SK-N-SH treated with all-trans-retinoic acid at 6 μM for 48 hours (cell line): ENCODE measurements at regions not wholly inside any gene's neighbourhood (a gene's known extent, or its start where the extent isn't known, plus 50 kb on each side); places are given as distances from the start of the nearest gene placed in this dataset.

Experiments used
- ATAC-seq: fragments of 200-7000 bp; cut with Tn5 transposase; 3 replicates; pipeline ENCODE4 v1.9.1; 2020; ENCODE audit warnings: mild to moderate bottlenecking, moderate library complexity
- ARNTL ChIP-seq: fragments of 450-650 bp; formaldehyde crosslinking; IDR thresholded peaks from 2 replicates; pipeline ENCODE4 v1.5.0; 2020; ENCODE audit warnings: low read depth, mild to moderate bottlenecking, moderate library complexity, borderline replicate concordance
- BACH2 ChIP-seq: fragments of 250-450 bp; sonication (Bioruptor Pico); IDR thresholded peaks from 2 replicates; pipeline ENCODE4 v1.9.0; 2021; ENCODE audit warnings: mild to moderate bottlenecking, borderline replicate concordance
- CSDC2 ChIP-seq: fragments of 250-450 bp; sonication (Bioruptor Pico); IDR thresholded peaks from 2 replicates; pipeline ENCODE4 v1.5.0; 2020; ENCODE audit warnings: mild to moderate bottlenecking, moderate library complexity
- CSRNP3 ChIP-seq: fragments of 250-450 bp; sonication (Bioruptor Pico); IDR thresholded peaks from 2 replicates; pipeline ENCODE4 v1.5.1; 2021; ENCODE audit warnings: mild to moderate bottlenecking, moderate library complexity
- GLIS3 ChIP-seq: fragments of 250-450 bp; sonication (Bioruptor Pico); IDR thresholded peaks from 2 replicates; pipeline ENCODE4 v1.5.0; 2020; ENCODE audit warnings: mild to moderate bottlenecking, moderate library complexity
- ISL1 ChIP-seq: fragments of 250-450 bp; sonication (Bioruptor Pico); IDR thresholded peaks from 2 replicates; pipeline ENCODE4 v2.1.2; 2022; ENCODE audit warnings: mild to moderate bottlenecking, moderate library complexity
- OSR1 ChIP-seq: fragments of 250-450 bp; sonication (Bioruptor Pico); IDR thresholded peaks from 2 replicates; pipeline ENCODE4 v1.8.0; 2022; ENCODE audit warnings: moderate library complexity, mild to moderate bottlenecking, inconsistent platforms
- PATZ1 ChIP-seq: fragments of 250-450 bp; sonication (Bioruptor Pico); IDR thresholded peaks from 2 replicates; pipeline ENCODE4 v1.8.0; 2020; ENCODE audit warnings: mild to moderate bottlenecking, moderate library complexity, borderline replicate concordance
- POU6F1 ChIP-seq: fragments of 250-450 bp; sonication (Bioruptor Pico); IDR thresholded peaks from 2 replicates; pipeline ENCODE4 v1.8.0; 2021; ENCODE audit warnings: low read depth, mild to moderate bottlenecking, moderate library complexity, borderline replicate concordance
- RARB ChIP-seq: fragments of 250-450 bp; sonication (Bioruptor Pico); IDR thresholded peaks from 2 replicates; pipeline ENCODE4 v1.8.0; 2021; ENCODE audit warnings: mild to moderate bottlenecking, moderate library complexity
- SNAI2 ChIP-seq: fragments of 250-450 bp; sonication (Bioruptor Pico); IDR thresholded peaks from 2 replicates; pipeline ENCODE4 v1.5.0; 2020; ENCODE audit warnings: mild to moderate bottlenecking, moderate library complexity
- TOX ChIP-seq: fragments of 250-450 bp; sonication (Bioruptor Pico); IDR thresholded peaks from 2 replicates; pipeline ENCODE4 v1.8.0; 2021; ENCODE audit warnings: mild to moderate bottlenecking, moderate library complexity, borderline replicate concordance
- TSHZ2 ChIP-seq: fragments of 250-450 bp; sonication (Bioruptor Pico); IDR thresholded peaks from 2 replicates; pipeline ENCODE4 v1.5.0; 2020; ENCODE audit warnings: mild to moderate bottlenecking, moderate library complexity
- ZC3H10 ChIP-seq: fragments of 250-450 bp; sonication (Bioruptor Pico); IDR thresholded peaks from 2 replicates; pipeline ENCODE4 v1.5.1; 2021; ENCODE audit warnings: mild to moderate bottlenecking, moderate library complexity
- ZFP3 ChIP-seq: fragments of 250-450 bp; sonication (Bioruptor Pico); IDR thresholded peaks from 2 replicates; pipeline ENCODE4 v1.5.0; 2020; ENCODE audit warnings: mild to moderate bottlenecking, moderate library complexity
- ZFP30 ChIP-seq: fragments of 450-650 bp; formaldehyde crosslinking; IDR thresholded peaks from 2 replicates; pipeline ENCODE4 v1.5.0; 2022; ENCODE audit warnings: mild to moderate bottlenecking, moderate library complexity
- ZNF565 ChIP-seq: fragments of 450-650 bp; formaldehyde crosslinking; conservative IDR thresholded peaks from 2 replicates; pipeline ENCODE4 v1.5.0; 2020; ENCODE audit warnings: low read depth, mild to moderate bottlenecking, moderate library complexity
- ZNF70 ChIP-seq: fragments of 450-650 bp; formaldehyde crosslinking; IDR thresholded peaks from 2 replicates; pipeline ENCODE4 v1.5.0; 2020; ENCODE audit warnings: mild to moderate bottlenecking, moderate library complexity
- ZNF8 ChIP-seq: fragments of 450-650 bp; formaldehyde crosslinking; IDR thresholded peaks from 2 replicates; pipeline ENCODE4 v1.5.0; 2020; ENCODE audit warnings: mild to moderate bottlenecking, moderate library complexity
- TF ChIP-seq, protein P1 (sequence below): fragments of 250-450 bp; sonication (Bioruptor Pico); IDR thresholded peaks from 2 replicates; pipeline ENCODE4 v1.5.1; 2020; ENCODE audit warnings: low read depth, mild to moderate bottlenecking, moderate library complexity

DNA sequence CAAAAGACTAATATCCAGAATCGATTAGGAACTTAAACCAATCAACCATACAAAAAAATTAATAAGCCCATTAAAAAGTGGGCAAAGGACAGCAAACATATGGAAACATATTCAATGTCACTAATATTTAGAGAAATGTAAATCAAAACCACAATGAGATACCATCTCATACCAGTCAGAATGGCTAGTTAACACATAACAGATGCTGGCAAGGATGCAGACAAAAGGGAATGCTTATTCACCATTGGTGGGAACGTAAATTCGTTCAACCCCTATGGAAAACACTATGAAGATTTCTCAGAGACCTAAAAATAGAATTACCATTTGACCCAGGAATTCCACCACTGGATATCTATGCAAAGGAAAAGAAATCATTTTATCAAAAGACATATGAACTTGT lies 468.2 kb upstream of the ST6GAL2 start:
- TF ChIP-seq ARNTL (CRISPR knock-in tag) (no peak), ZNF70 (CRISPR knock-in tag) (no peak), SNAI2 (no peak), CSRNP3 (CRISPR knock-in tag) (no peak), PATZ1 (CRISPR knock-in tag) (no peak), TOX (CRISPR knock-in tag) (no peak), TSHZ2 (CRISPR knock-in tag) (no peak), CSDC2 (no peak), ZFP30 (CRISPR knock-in tag) (no peak)
- TF ChIP-seq, protein P1, sequence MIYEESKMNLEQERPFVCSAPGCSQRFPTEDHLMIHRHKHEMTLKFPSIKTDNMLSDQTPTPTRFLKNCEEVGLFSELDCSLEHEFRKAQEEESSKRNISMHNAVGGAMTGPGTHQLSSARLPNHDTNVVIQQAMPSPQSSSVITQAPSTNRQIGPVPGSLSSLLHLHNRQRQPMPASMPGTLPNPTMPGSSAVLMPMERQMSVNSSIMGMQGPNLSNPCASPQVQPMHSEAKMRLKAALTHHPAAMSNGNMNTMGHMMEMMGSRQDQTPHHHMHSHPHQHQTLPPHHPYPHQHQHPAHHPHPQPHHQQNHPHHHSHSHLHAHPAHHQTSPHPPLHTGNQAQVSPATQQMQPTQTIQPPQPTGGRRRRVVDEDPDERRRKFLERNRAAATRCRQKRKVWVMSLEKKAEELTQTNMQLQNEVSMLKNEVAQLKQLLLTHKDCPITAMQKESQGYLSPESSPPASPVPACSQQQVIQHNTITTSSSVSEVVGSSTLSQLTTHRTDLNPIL (CRISPR knock-in tag), result no peak
- ATAC-seq, result no peak

DNA sequence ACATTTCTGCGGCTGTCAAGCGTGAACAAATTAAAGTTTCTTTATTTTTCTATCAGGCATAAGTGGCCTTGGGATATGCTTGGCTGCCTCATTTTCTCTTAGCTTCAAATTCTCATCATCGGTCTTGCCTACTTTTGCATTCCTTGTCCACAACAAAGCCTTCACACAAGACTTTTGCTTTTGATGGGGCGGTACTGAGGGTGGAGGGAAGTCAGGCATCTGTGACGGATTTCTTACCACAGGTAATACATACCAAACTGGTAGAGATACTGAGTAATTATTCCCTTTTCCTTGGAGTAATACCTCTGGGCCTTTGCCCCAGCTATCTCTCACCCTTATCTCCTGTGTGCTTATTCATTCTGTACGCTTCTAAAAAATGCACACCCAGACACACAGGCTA lies 468.3 kb upstream of the RGPD4 start:
- ATAC-seq, result no peak
- TF ChIP-seq POU6F1 (CRISPR knock-in tag) (no peak), ZNF70 (CRISPR knock-in tag) (no peak), CSRNP3 (CRISPR knock-in tag) (no peak), TOX (CRISPR knock-in tag) (no peak), OSR1 (CRISPR knock-in tag) (no peak), ZFP3 (CRISPR knock-in tag) (no peak), ZFP30 (CRISPR knock-in tag) (no peak), ZC3H10 (no peak), ZNF565 (CRISPR knock-in tag) (no peak), CSDC2 (no peak), RARB (CRISPR knock-in tag) (no peak), BACH2 (CRISPR knock-in tag) (no peak), ARNTL (CRISPR knock-in tag) (no peak), ZNF8 (no peak), GLIS3 (CRISPR knock-in tag) (no peak), TSHZ2 (CRISPR knock-in tag) (no peak), PATZ1 (CRISPR knock-in tag) (no peak), ISL1 (CRISPR knock-in tag) (no peak)
